ENCODE measurements at regions not wholly inside any gene's neighbourhood (a gene's known extent, or its start where the extent isn't known, plus 50 kb on each side); places are given as distances from the start of the nearest gene placed in this dataset.

GRCh38 chr6:153214436-153214835 is 83.4 kb upstream of the RGS17 start:
- Histone ChIP-seq H3K9ac (ENCODE audit: low read length) (no peak overlapping the region), H3K4me3 (ENCODE audit: low read length) (no peak overlapping the region), H4K8ac (ENCODE audit: low read depth, low read length) (no peak overlapping the region), H3K23ac (ENCODE audit: low read length) (no peak overlapping the region), H3K4me1 (ENCODE audit: control insufficient read depth, low read depth, low read length) (no peaks in the 10 kb centered on the region), H3K56ac (ENCODE audit: low read length) (no peak overlapping the region), H3K79me2 (ENCODE audit: control insufficient read depth, insufficient read depth, low read length) (no peaks in the 10 kb centered on the region), H3K27ac (ENCODE audit: low read depth, low read length) (no peak overlapping the region), H4K5ac (ENCODE audit: low read length) (no peak overlapping the region), H2BK15ac (replicated peaks; ENCODE audit: low read depth) (no peak overlapping the region), H2BK5ac (ENCODE audit: low read length) (no peak overlapping the region), H3K4me2 (ENCODE audit: low read length) (no peak overlapping the region), H3K4ac (ENCODE audit: low read depth, low read length) (no peak overlapping the region), H3K79me1 (ENCODE audit: low read length) (no peaks in the 10 kb centered on the region), H2BK120ac (ENCODE audit: low read depth, low read length) (no peak overlapping the region), H3K18ac (ENCODE audit: low read length) (no peak overlapping the region), H3K27me3 (ENCODE audit: insufficient read depth, low read length, poor library complexity) (no peaks in the 10 kb centered on the region), H2AK5ac (ENCODE audit: low read length) (no peak overlapping the region), H3K36me3 (ENCODE audit: control insufficient read depth, insufficient read depth, low read length) (no peaks in the 10 kb centered on the region)
- peak; percentile 5 for DNase-seq
- no CpG with 5 or more reads among the region's 1 CpG for WGBS (ENCODE audit: extremely low coverage, insufficient coverage, low lambda C conversion rate)

- no peak for DNase-seq
- Histone ChIP-seq H3K18ac (ENCODE audit: low read length) (no peak overlapping the region), H2AK5ac (ENCODE audit: low read length) (no peak overlapping the region), H3K27ac (ENCODE audit: low read depth, low read length) (no peak overlapping the region), H3K9ac (ENCODE audit: low read length) (no peak overlapping the region), H3K79me2 (ENCODE audit: control insufficient read depth, insufficient read depth, low read length) (no peaks in the 10 kb centered on the region), H3K4me2 (ENCODE audit: low read length) (no peak overlapping the region), H3K4me1 (ENCODE audit: control insufficient read depth, low read depth, low read length) (no peaks in the 10 kb centered on the region), H3K27me3 (ENCODE audit: insufficient read depth, low read length, poor library complexity) (no peaks in the 10 kb centered on the region), H2BK120ac (ENCODE audit: low read depth, low read length) (no peak overlapping the region), H2BK15ac (replicated peaks; ENCODE audit: low read depth) (no peak overlapping the region), H3K4ac (ENCODE audit: low read depth, low read length) (no peak overlapping the region), H3K36me3 (ENCODE audit: control insufficient read depth, insufficient read depth, low read length) (no peaks in the 10 kb centered on the region), H2BK5ac (ENCODE audit: low read length) (no peak overlapping the region), H3K79me1 (ENCODE audit: low read length) (no peaks in the 10 kb centered on the region), H4K5ac (ENCODE audit: low read length) (no peak overlapping the region), H3K4me3 (ENCODE audit: low read length) (no peak overlapping the region), H3K23ac (ENCODE audit: low read length) (no peak overlapping the region), H4K8ac (ENCODE audit: low read depth, low read length) (no peak overlapping the region), H3K56ac (ENCODE audit: low read length) (no peak overlapping the region)
- no CpG with 5 or more reads among the region's 5 CpGs for WGBS (ENCODE audit: extremely low coverage, insufficient coverage, low lambda C conversion rate)
Observed at GRCh38 chr6:153210083-153210482, 79.0 kb upstream of the RGS17 start.

GRCh38 chr6:153208706-153209105 is 77.6 kb upstream of the RGS17 start:
- H3K27me3 ChIP-seq (ENCODE audit: insufficient read depth, low read length, poor library complexity), result no peaks in the 10 kb centered on the region
- WGBS (ENCODE audit: extremely low coverage, insufficient coverage, low lambda C conversion rate), result no CpG with 5 or more reads among the region's 8 CpGs
- no peak overlapping the region for H2AK5ac ChIP-seq (ENCODE audit: low read length)

GRCh38 chr6:153207617-153208016 is 76.5 kb upstream of the RGS17 start:
- no CpG with 5 or more reads among the region's 1 CpG for WGBS (ENCODE audit: extremely low coverage, insufficient coverage, low lambda C conversion rate)
- Histone ChIP-seq H2BK15ac (replicated peaks; ENCODE audit: low read depth) (no peak overlapping the region), H3K27ac (ENCODE audit: low read depth, low read length) (no peak overlapping the region)

More at GRCh38 chr6:153208706-153209105, 77.6 kb upstream of the RGS17 start:
- Histone ChIP-seq H2BK120ac (ENCODE audit: low read depth, low read length) (no peak overlapping the region), H3K4me1 (ENCODE audit: control insufficient read depth, low read depth, low read length) (no peaks in the 10 kb centered on the region), H2BK15ac (replicated peaks; ENCODE audit: low read depth) (no peak overlapping the region), H3K4me2 (ENCODE audit: low read length) (no peak overlapping the region), H3K18ac (ENCODE audit: low read length) (no peak overlapping the region), H4K8ac (ENCODE audit: low read depth, low read length) (no peak overlapping the region), H3K36me3 (ENCODE audit: control insufficient read depth, insufficient read depth, low read length) (no peaks in the 10 kb centered on the region), H4K5ac (ENCODE audit: low read length) (no peak overlapping the region), H3K56ac (ENCODE audit: low read length) (no peak overlapping the region), H3K4ac (ENCODE audit: low read depth, low read length) (no peak overlapping the region), H3K9ac (ENCODE audit: low read length) (no peak overlapping the region), H3K27ac (ENCODE audit: low read depth, low read length) (no peak overlapping the region), H3K4me3 (ENCODE audit: low read length) (no peak overlapping the region), H2BK5ac (ENCODE audit: low read length) (no peak overlapping the region), H3K23ac (ENCODE audit: low read length) (no peak overlapping the region), H3K79me1 (ENCODE audit: low read length) (no peaks in the 10 kb centered on the region), H3K79me2 (ENCODE audit: control insufficient read depth, insufficient read depth, low read length) (no peaks in the 10 kb centered on the region)
- DNase-seq, result no peak

GRCh38 chr6:153207006-153207405 is 75.9 kb upstream of the RGS17 start:
- Histone ChIP-seq H3K4me3 (ENCODE audit: low read length) (no peak overlapping the region), H4K8ac (ENCODE audit: low read depth, low read length) (no peak overlapping the region), H3K27ac (ENCODE audit: low read depth, low read length) (no peak overlapping the region), H3K79me2 (ENCODE audit: control insufficient read depth, insufficient read depth, low read length) (no peaks in the 10 kb centered on the region), H2BK120ac (ENCODE audit: low read depth, low read length) (no peak overlapping the region), H3K4me2 (ENCODE audit: low read length) (no peak overlapping the region), H3K56ac (ENCODE audit: low read length) (no peak overlapping the region), H3K4me1 (ENCODE audit: control insufficient read depth, low read depth, low read length) (no peaks in the 10 kb centered on the region), H3K4ac (ENCODE audit: low read depth, low read length) (no peak overlapping the region), H3K27me3 (ENCODE audit: insufficient read depth, low read length, poor library complexity) (no peaks in the 10 kb centered on the region), H3K23ac (ENCODE audit: low read length) (no peak overlapping the region), H2BK15ac (replicated peaks; ENCODE audit: low read depth) (no peak overlapping the region), H4K5ac (ENCODE audit: low read length) (no peak overlapping the region), H3K18ac (ENCODE audit: low read length) (no peak overlapping the region), H3K9ac (ENCODE audit: low read length) (no peak overlapping the region), H3K36me3 (ENCODE audit: control insufficient read depth, insufficient read depth, low read length) (no peaks in the 10 kb centered on the region), H2AK5ac (ENCODE audit: low read length) (no peak overlapping the region), H3K79me1 (ENCODE audit: low read length) (no peaks in the 10 kb centered on the region), H2BK5ac (ENCODE audit: low read length) (no peak overlapping the region)
- WGBS (ENCODE audit: extremely low coverage, insufficient coverage, low lambda C conversion rate), result no CpG with 5 or more reads among the region's 2 CpGs
- no peak for DNase-seq

More at GRCh38 chr6:153207617-153208016, 76.5 kb upstream of the RGS17 start:
- Histone ChIP-seq H3K23ac (ENCODE audit: low read length) (no peak overlapping the region), H3K56ac (ENCODE audit: low read length) (no peak overlapping the region), H4K5ac (ENCODE audit: low read length) (no peak overlapping the region), H3K4me1 (ENCODE audit: control insufficient read depth, low read depth, low read length) (no peaks in the 10 kb centered on the region), H3K79me2 (ENCODE audit: control insufficient read depth, insufficient read depth, low read length) (no peaks in the 10 kb centered on the region), H2BK120ac (ENCODE audit: low read depth, low read length) (no peak overlapping the region), H3K9ac (ENCODE audit: low read length) (no peak overlapping the region), H4K8ac (ENCODE audit: low read depth, low read length) (no peak overlapping the region), H3K36me3 (ENCODE audit: control insufficient read depth, insufficient read depth, low read length) (no peaks in the 10 kb centered on the region), H2AK5ac (ENCODE audit: low read length) (no peak overlapping the region), H2BK5ac (ENCODE audit: low read length) (no peak overlapping the region), H3K18ac (ENCODE audit: low read length) (no peak overlapping the region), H3K27me3 (ENCODE audit: insufficient read depth, low read length, poor library complexity) (no peaks in the 10 kb centered on the region), H3K4me3 (ENCODE audit: low read length) (no peak overlapping the region), H3K4ac (ENCODE audit: low read depth, low read length) (no peak overlapping the region), H3K79me1 (ENCODE audit: low read length) (no peaks in the 10 kb centered on the region), H3K4me2 (ENCODE audit: low read length) (no peak overlapping the region)
- no peak for DNase-seq

Measured in mesendoderm (in vitro differentiated cells).